ENCODE measurements at regions not wholly inside any gene's neighbourhood (a gene's known extent, or its start where the extent isn't known, plus 50 kb on each side); places are given as distances from the start of the nearest gene placed in this dataset.

- Mint-ChIP-seq H3K9me3 (ENCODE audit: unreplicated experiment) (no peaks in the 10 kb centered on the region), H3K4me1 (ENCODE audit: unreplicated experiment) (peaks cover 22% of the 10 kb centered on the region), H3K27me3 (ENCODE audit: unreplicated experiment) (peaks cover 5% of the 10 kb centered on the region), H3K27ac (ENCODE audit: unreplicated experiment) (no peak overlapping the region), H3K4me3 (ENCODE audit: unreplicated experiment) (no peak overlapping the region), H3K36me3 (ENCODE audit: low read depth, unreplicated experiment) (no peaks in the 10 kb centered on the region)
- TF ChIP-seq, protein P1, sequence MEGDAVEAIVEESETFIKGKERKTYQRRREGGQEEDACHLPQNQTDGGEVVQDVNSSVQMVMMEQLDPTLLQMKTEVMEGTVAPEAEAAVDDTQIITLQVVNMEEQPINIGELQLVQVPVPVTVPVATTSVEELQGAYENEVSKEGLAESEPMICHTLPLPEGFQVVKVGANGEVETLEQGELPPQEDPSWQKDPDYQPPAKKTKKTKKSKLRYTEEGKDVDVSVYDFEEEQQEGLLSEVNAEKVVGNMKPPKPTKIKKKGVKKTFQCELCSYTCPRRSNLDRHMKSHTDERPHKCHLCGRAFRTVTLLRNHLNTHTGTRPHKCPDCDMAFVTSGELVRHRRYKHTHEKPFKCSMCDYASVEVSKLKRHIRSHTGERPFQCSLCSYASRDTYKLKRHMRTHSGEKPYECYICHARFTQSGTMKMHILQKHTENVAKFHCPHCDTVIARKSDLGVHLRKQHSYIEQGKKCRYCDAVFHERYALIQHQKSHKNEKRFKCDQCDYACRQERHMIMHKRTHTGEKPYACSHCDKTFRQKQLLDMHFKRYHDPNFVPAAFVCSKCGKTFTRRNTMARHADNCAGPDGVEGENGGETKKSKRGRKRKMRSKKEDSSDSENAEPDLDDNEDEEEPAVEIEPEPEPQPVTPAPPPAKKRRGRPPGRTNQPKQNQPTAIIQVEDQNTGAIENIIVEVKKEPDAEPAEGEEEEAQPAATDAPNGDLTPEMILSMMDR (IDR thresholded peaks at IDR 0.05; ENCODE audit: unreplicated experiment): no peak
- no peak for DNase-seq (ENCODE audit: low spot score)
Observed at GRCh38 chr3:193774916-193775285, 181.9 kb downstream of the OPA1 start.

- H3K27me3 Mint-ChIP-seq (ENCODE audit: unreplicated experiment): peaks cover 9% of the 10 kb centered on the region
- DNase-seq (ENCODE audit: low spot score): no peak
- H3K27ac Mint-ChIP-seq (ENCODE audit: unreplicated experiment): no peak overlapping the region
- no peak overlapping the region for H3K4me3 Mint-ChIP-seq (ENCODE audit: unreplicated experiment)
- TF ChIP-seq, protein P1 (IDR thresholded peaks at IDR 0.05; ENCODE audit: unreplicated experiment): no peak
- H3K36me3 Mint-ChIP-seq (ENCODE audit: low read depth, unreplicated experiment): no peaks in the 10 kb centered on the region
- H3K4me1 Mint-ChIP-seq (ENCODE audit: unreplicated experiment): peaks cover 24% of the 10 kb centered on the region
- H3K9me3 Mint-ChIP-seq (ENCODE audit: unreplicated experiment): no peaks in the 10 kb centered on the region
Observed at GRCh38 chr3:193775421-193776077, 182.5 kb downstream of the OPA1 start.

- H3K9me3 Mint-ChIP-seq (ENCODE audit: unreplicated experiment): no peaks in the 10 kb centered on the region
- H3K4me1 Mint-ChIP-seq (ENCODE audit: unreplicated experiment): peaks cover 31% of the 10 kb centered on the region
- H3K36me3 Mint-ChIP-seq (ENCODE audit: low read depth, unreplicated experiment): no peaks in the 10 kb centered on the region
- TF ChIP-seq, protein P1 (IDR thresholded peaks at IDR 0.05; ENCODE audit: unreplicated experiment): no peak
- no peak overlapping the region for H3K4me3 Mint-ChIP-seq (ENCODE audit: unreplicated experiment)
- H3K27me3 Mint-ChIP-seq (ENCODE audit: unreplicated experiment): peaks cover 11% of the 10 kb centered on the region
- no peak for DNase-seq (ENCODE audit: low spot score)
- H3K27ac Mint-ChIP-seq (ENCODE audit: unreplicated experiment): no peak overlapping the region
Observed at GRCh38 chr3:193776626-193777358, 183.8 kb downstream of the OPA1 start.

- Mint-ChIP-seq H3K27me3 (ENCODE audit: unreplicated experiment) (peaks cover 11% of the 10 kb centered on the region), H3K9me3 (ENCODE audit: unreplicated experiment) (no peaks in the 10 kb centered on the region), H3K27ac (ENCODE audit: unreplicated experiment) (no peak overlapping the region), H3K36me3 (ENCODE audit: low read depth, unreplicated experiment) (no peaks in the 10 kb centered on the region), H3K4me3 (ENCODE audit: unreplicated experiment) (no peak overlapping the region), H3K4me1 (ENCODE audit: unreplicated experiment) (peaks cover 38% of the 10 kb centered on the region)
- TF ChIP-seq, protein P1 (IDR thresholded peaks at IDR 0.05; ENCODE audit: unreplicated experiment): no peak
- no peak for DNase-seq (ENCODE audit: low spot score)
Observed at GRCh38 chr3:193777524-193777923, 184.5 kb downstream of the OPA1 start.

GRCh38 chr3:193778676-193779075 is 185.7 kb downstream of the OPA1 start:
- Mint-ChIP-seq H3K9me3 (ENCODE audit: unreplicated experiment) (no peaks in the 10 kb centered on the region), H3K27ac (ENCODE audit: unreplicated experiment) (no peak overlapping the region), H3K4me3 (ENCODE audit: unreplicated experiment) (no peak overlapping the region), H3K36me3 (ENCODE audit: low read depth, unreplicated experiment) (no peaks in the 10 kb centered on the region), H3K4me1 (ENCODE audit: unreplicated experiment) (peaks cover 42% of the 10 kb centered on the region), H3K27me3 (ENCODE audit: unreplicated experiment) (peaks cover 11% of the 10 kb centered on the region)
- TF ChIP-seq, protein P1 (IDR thresholded peaks at IDR 0.05; ENCODE audit: unreplicated experiment): no peak
- no peak for DNase-seq (ENCODE audit: low spot score)

Measured in endothelial cell (in vitro differentiated cells).